PC-3 (cell line): ENCODE measurements at regions not wholly inside any gene's neighbourhood (a gene's known extent, or its start where the extent isn't known, plus 50 kb on each side); places are given as distances from the start of the nearest gene placed in this dataset.

Source experiments
- ATAC-seq: fragments of 200-7000 bp; cut with Tn5 transposase; 2 replicates; pipeline ENCODE4 v1.9.1; 2020; ENCODE audit warnings: mild to moderate bottlenecking, moderate library complexity
- BruUV-seq: library from RNA; stranded (reverse); fragments of 400-500 nt; replicated peaks from 2 replicates; lab custom pipeline; 2021; lab: Mats Ljungman, UMichigan
- CTCF ChIA-PET: fragments of 300-600 bp; sonication (Branson Sonifier 250); formaldehyde crosslinking; loops from one replicate; lab custom pipeline; 2022; ENCODE audit warnings: antibody characterized with exemption; lab: Charles Lee
- POLR2A ChIA-PET: fragments of 300-600 bp; sonication (Branson Sonifier 250); formaldehyde crosslinking; loops from one replicate; lab custom pipeline; 2022; ENCODE audit warnings: antibody characterized with exemption; ENCODE audit not compliant: unreplicated experiment; lab: Charles Lee
- DNase-seq: peaks from one replicate; pipeline ENCODE4 v3.0.0-alpha.2; 2015
- H2AFZ ChIP-seq: fragments of 300-600 bp; sonication (generic); 2 replicates; pipeline ENCODE4 v1.6.0; 2016; ENCODE audit warnings: antibody characterized with exemption, low read length
- H3F3A ChIP-seq: fragments of 300-600 bp; sonication (generic); one replicate; pipeline ENCODE4 v1.6.0; 2017; ENCODE audit warnings: antibody characterized with exemption, low read length, control low read depth, mild to moderate bottlenecking; ENCODE audit not compliant: unreplicated experiment
- H3K27ac ChIP-seq: fragments of 300-600 bp; sonication (generic); 2 replicates; pipeline ENCODE4 v1.5.1; 2016; ENCODE audit warnings: mild to moderate bottlenecking, low read length
- H3K27me3 ChIP-seq: fragments of 300-600 bp; sonication (generic); 2 replicates; pipeline ENCODE4 v1.6.1; 2016; ENCODE audit warnings: low read length, mixed read lengths
- H3K36me3 ChIP-seq: fragments of 300-600 bp; sonication (generic); 2 replicates; pipeline ENCODE4 v1.6.1; 2016; ENCODE audit warnings: low read depth, mixed run types, low read length, mixed read lengths
- H3K4me1 ChIP-seq: fragments of 300-600 bp; sonication (generic); 2 replicates; pipeline ENCODE4 v1.5.1; 2016; ENCODE audit warnings: low read length; ENCODE audit not compliant: insufficient read depth
- H3K4me2 ChIP-seq: fragments of 300-600 bp; sonication (generic); 2 replicates; pipeline ENCODE4 v1.6.0; 2016; ENCODE audit warnings: low read length
- H3K4me3 ChIP-seq: fragments of 300-600 bp; sonication (generic); 2 replicates; pipeline ENCODE4 v1.5.1; 2016; ENCODE audit warnings: mild to moderate bottlenecking, low read length, mixed read lengths
- H3K79me2 ChIP-seq: fragments of 300-600 bp; sonication (generic); 2 replicates; pipeline ENCODE4 v1.6.1; 2017; ENCODE audit warnings: low read length, mixed read lengths
- H3K9ac ChIP-seq: fragments of 300-600 bp; sonication (generic); 2 replicates; pipeline ENCODE4 v1.6.0; 2016; ENCODE audit warnings: mild to moderate bottlenecking, low read length
- H3K9me2 ChIP-seq: fragments of 300-600 bp; sonication (generic); replicated peaks from 2 replicates; pipeline ENCODE4 v1.6.1; 2016; ENCODE audit warnings: mixed run types, low read length, mixed read lengths
- H3K9me3 ChIP-seq: fragments of 300-600 bp; sonication (generic); 2 replicates; pipeline ENCODE4 v1.6.1; 2016; ENCODE audit warnings: low read length, mixed read lengths
- H4K20me1 ChIP-seq: fragments of 300-600 bp; sonication (generic); 2 replicates; pipeline ENCODE4 v1.6.1; 2016; ENCODE audit warnings: low read length, mixed read lengths
- CTCF ChIP-seq: fragments of 300-600 bp; sonication (generic); conservative IDR thresholded peaks from 2 replicates; pipeline ENCODE4 v1.5.1; 2017; ENCODE audit warnings: antibody characterized with exemption, low read depth, mild to moderate bottlenecking, low read length
- EZH2 ChIP-seq: fragments of 300-600 bp; sonication (generic); IDR thresholded peaks from one replicate; pipeline ENCODE4 v1.6.1; 2017; ENCODE audit warnings: antibody characterized with exemption, mild to moderate bottlenecking, low read length; ENCODE audit not compliant: unreplicated experiment
- EZH2phosphoT487 ChIP-seq: fragments of 300-600 bp; sonication (generic); IDR thresholded peaks from 2 replicates; pipeline ENCODE4 v1.6.1; 2018; ENCODE audit warnings: mild to moderate bottlenecking, antibody characterized with exemption, low read length, borderline replicate concordance
- intact Hi-C: fragments of 100-400 bp; cut with micrococcal nuclease; formaldehyde crosslinking; loops from 2 replicates; pipeline ENCODE4 v1.9.0; 2023

DNA sequence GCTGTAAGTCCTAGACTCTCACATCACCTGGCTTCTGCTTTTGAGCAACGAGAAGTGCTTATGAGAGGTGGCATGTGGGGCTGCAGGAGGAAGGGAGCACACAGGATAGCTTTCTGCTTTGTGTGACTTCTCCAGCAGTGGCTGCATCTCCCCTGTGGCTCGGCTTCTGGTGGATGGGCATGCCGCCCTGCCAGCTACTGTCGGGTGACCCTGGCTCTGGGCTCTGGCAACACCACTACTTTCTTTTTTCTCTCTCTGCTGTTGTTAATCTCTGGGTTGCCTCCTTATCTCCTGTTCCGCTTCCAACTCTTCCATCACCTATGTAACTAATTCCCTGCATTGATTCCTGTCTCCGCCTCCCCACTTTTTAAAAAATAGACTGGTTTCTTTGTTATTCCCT, 209.1 kb upstream of the DAAM1 start:
- H2AFZ ChIP-seq = no peak overlapping the region
- no peaks in the 10 kb centered on the region for H3K79me2 ChIP-seq
- H3K9me3 ChIP-seq = no peaks in the 10 kb centered on the region
- CTCF ChIA-PET = no interaction called here
- no peaks in the 10 kb centered on the region for H3F3A ChIP-seq
- H4K20me1 ChIP-seq = no peaks in the 10 kb centered on the region
- POLR2A ChIA-PET = no interaction called here
- no peak overlapping the region for H3K4me3 ChIP-seq
- intact Hi-C loops = no loop called here
- DNase-seq = no peak
- no peaks in the 10 kb centered on the region for H3K9me2 ChIP-seq
- no peak overlapping the region for H3K4me2 ChIP-seq
- H3K27ac ChIP-seq = no peak overlapping the region
- H3K36me3 ChIP-seq = no peaks in the 10 kb centered on the region
- peaks cover 12% of the 10 kb centered on the region for H3K4me1 ChIP-seq
- ATAC-seq = no peak
- TF ChIP-seq EZH2phosphoT487 = no peak
- no peak for TF ChIP-seq EZH2
- TF ChIP-seq CTCF = no peak
- H3K27me3 ChIP-seq = peaks cover 73% of the 10 kb centered on the region
- no peak overlapping the region for H3K9ac ChIP-seq
- BruUV-seq = no TSS peak

DNA sequence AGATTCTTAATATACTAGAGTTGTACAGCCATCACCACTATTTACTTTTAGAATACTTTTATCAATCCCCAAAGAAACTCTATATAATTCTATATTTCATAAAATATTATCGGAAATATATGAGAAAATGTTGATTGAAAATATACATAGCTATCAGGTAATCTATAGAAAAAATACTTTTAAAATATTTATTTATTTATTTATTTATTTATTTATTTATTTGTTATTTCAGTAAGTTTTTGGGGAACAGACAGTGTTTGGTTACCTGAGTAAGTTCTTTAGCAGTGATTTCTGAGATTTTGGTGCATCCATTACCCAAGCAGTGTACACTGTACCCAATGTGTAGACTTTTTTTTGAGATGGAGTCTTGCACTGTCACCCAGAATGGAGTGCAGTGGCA, 206.6 kb upstream of the DAAM1 start:
- H3K4me1 ChIP-seq = peaks cover 10% of the 10 kb centered on the region
- ChIA-PET POLR2A (no interaction called here), CTCF (interaction anchor here (0.7 kb wide), 1 partner anchor 182 kb away, joined by 10 read pairs; no protein-coding TSS in a partner anchor)
- H3K27ac ChIP-seq = no peak overlapping the region
- no peaks in the 10 kb centered on the region for H3K36me3 ChIP-seq
- H3K9ac ChIP-seq = no peak overlapping the region
- peaks cover 73% of the 10 kb centered on the region for H3K27me3 ChIP-seq
- DNase-seq (no peak), ATAC-seq (no peak)
- no peaks in the 10 kb centered on the region for H3K9me2 ChIP-seq
- no peak overlapping the region for H3K4me3 ChIP-seq
- no peaks in the 10 kb centered on the region for H3K79me2 ChIP-seq
- no peak overlapping the region for H3K4me2 ChIP-seq
- no TSS peak for BruUV-seq
- TF ChIP-seq CTCF (no peak), EZH2phosphoT487 (no peak), EZH2 (no peak)
- H3K9me3 ChIP-seq = no peaks in the 10 kb centered on the region
- no peaks in the 10 kb centered on the region for H4K20me1 ChIP-seq
- intact Hi-C loops = no loop called here
- no peaks in the 10 kb centered on the region for H3F3A ChIP-seq
- no peak overlapping the region for H2AFZ ChIP-seq

DNA sequence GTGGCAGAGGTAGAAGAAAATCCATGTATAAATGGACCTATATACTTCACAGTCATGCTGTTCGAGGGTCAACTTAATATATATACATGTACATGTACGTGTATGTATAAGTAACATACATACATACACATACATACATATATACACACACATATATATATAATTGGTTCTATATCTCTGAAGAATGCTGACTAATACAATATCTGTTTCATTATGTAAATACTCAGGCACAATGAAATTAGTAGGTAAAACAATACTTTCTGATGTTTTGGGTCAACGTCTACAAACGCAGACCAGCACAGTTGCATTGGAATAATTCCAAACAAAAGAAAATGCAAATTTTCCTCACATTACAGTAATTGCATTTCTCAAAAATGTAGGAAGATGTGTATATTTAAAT, 202.7 kb upstream of the DAAM1 start:
- no peaks in the 10 kb centered on the region for H3K79me2 ChIP-seq
- no peak for TF ChIP-seq CTCF
- no peak for TF ChIP-seq EZH2
- no peak for TF ChIP-seq EZH2phosphoT487
- H2AFZ ChIP-seq = no peak overlapping the region
- ATAC-seq = no peak
- POLR2A ChIA-PET = no interaction called here
- no peaks in the 10 kb centered on the region for H3K9me2 ChIP-seq
- H3K36me3 ChIP-seq = no peaks in the 10 kb centered on the region
- no peak for DNase-seq
- H3F3A ChIP-seq = no peaks in the 10 kb centered on the region
- no peak overlapping the region for H3K9ac ChIP-seq
- no TSS peak for BruUV-seq
- CTCF ChIA-PET = no interaction called here
- no peak overlapping the region for H3K4me2 ChIP-seq
- H3K9me3 ChIP-seq = peaks cover 11% of the 10 kb centered on the region; the same call in 1 of the 2 replicates
- H4K20me1 ChIP-seq = no peaks in the 10 kb centered on the region
- intact Hi-C loops = no loop called here
- no peak overlapping the region for H3K4me3 ChIP-seq
- no peaks in the 10 kb centered on the region for H3K4me1 ChIP-seq
- peaks cover 53% of the 10 kb centered on the region for H3K27me3 ChIP-seq
- no peak overlapping the region for H3K27ac ChIP-seq
